CD4-positive, alpha-beta memory T cell (primary cell): ENCODE measurements at regions not wholly inside any gene's neighbourhood (a gene's known extent, or its start where the extent isn't known, plus 50 kb on each side); places are given as distances from the start of the nearest gene placed in this dataset.
"Not testable (repeated sequence)": the region's sequence is repeated elsewhere in the genome, so short reads cannot be mapped to it uniquely, and the experiment has no call there.

ENCODE experiments used
- CTCF ChIA-PET: fragments of 350-600 bp; sonication (Branson Sonifier 250); formaldehyde crosslinking; loops from one replicate; lab custom pipeline; 2021; ENCODE audit warnings: inconsistent platforms; ENCODE audit not compliant: partially characterized antibody; lab: Charles Lee
- POLR2A ChIA-PET: fragments of 350-600 bp; sonication (Branson Sonifier 250); formaldehyde crosslinking; loops from one replicate; lab custom pipeline; 2021; ENCODE audit not compliant: partially characterized antibody; lab: Charles Lee
- DNase-seq, 5 donors: peaks; one replicate each; pipeline versions ENCODE4 v3.0.0 to v3.0.0-alpha.2; 2020 to 2022; ENCODE audit warnings: mixed read lengths in 1 of 5
- H3K27ac ChIP-seq: one replicate; pipeline ENCODE4 v1.7.0; 2013; ENCODE audit warnings: low read depth, low read length
- H3K27me3 ChIP-seq: 2 replicates; pipeline ENCODE4 v1.7.0; 2013; ENCODE audit warnings: mild to moderate bottlenecking, low read length, moderate library complexity; ENCODE audit not compliant: insufficient read depth
- H3K36me3 ChIP-seq: 2 replicates; pipeline ENCODE4 v1.7.0; 2013; ENCODE audit warnings: mild to moderate bottlenecking, low read length, moderate library complexity; ENCODE audit not compliant: insufficient read depth
- H3K4me1 ChIP-seq: 2 replicates; pipeline ENCODE4 v1.7.0; 2013; ENCODE audit warnings: mild to moderate bottlenecking, low read length, moderate library complexity; ENCODE audit not compliant: insufficient read depth
- H3K4me3 ChIP-seq, 2 donors: one replicate each; pipeline ENCODE4 v1.7.0; 2013; ENCODE audit warnings: low read length in 2 of 2, mild to moderate bottlenecking in 1 of 2
- H3K9me3 ChIP-seq, 2 donors: one replicate each; pipeline ENCODE4 v1.7.0; 2013; ENCODE audit warnings: low read length in 2 of 2, control low read depth in 1 of 2; ENCODE audit not compliant: control insufficient read depth in 1 of 2
- H3K27ac Mint-ChIP-seq, 7 donors: one replicate each; pipeline ENCODE4 v1.8.0; 2020 to 2021; ENCODE audit warnings: mixed read lengths in 7 of 7, mild to moderate bottlenecking in 6 of 7, inconsistent platforms in 3 of 7, moderate library complexity in 3 of 7
- H3K27me3 Mint-ChIP-seq, 2 donors: one replicate each; pipeline ENCODE4 v1.8.0; 2020 to 2021; ENCODE audit warnings: mixed read lengths in 2 of 2
- H3K36me3 Mint-ChIP-seq, 2 donors: one replicate each; pipeline ENCODE4 v1.8.0; 2020 to 2021; ENCODE audit warnings: mixed read lengths in 2 of 2, inconsistent platforms in 1 of 2, mild to moderate bottlenecking in 1 of 2
- H3K4me1 Mint-ChIP-seq, 4 donors: one replicate each; pipeline ENCODE4 v1.8.0; 2020 to 2021; ENCODE audit warnings: mixed read lengths in 4 of 4, mild to moderate bottlenecking in 1 of 4
- H3K4me3 Mint-ChIP-seq, 8 donors: one replicate each; pipeline ENCODE4 v1.8.0; 2020 to 2021; ENCODE audit warnings: mixed read lengths in 8 of 8, mild to moderate bottlenecking in 7 of 8, moderate library complexity in 6 of 8, inconsistent platforms in 3 of 8
- H3K9me3 Mint-ChIP-seq, 8 donors: one replicate each; pipeline ENCODE4 v1.8.0; 2020 to 2021; ENCODE audit warnings: mixed read lengths in 8 of 8, mild to moderate bottlenecking in 5 of 8, inconsistent platforms in 3 of 8, moderate library complexity in 1 of 8
- intact Hi-C: fragments of 100-400 bp; cut with micrococcal nuclease; formaldehyde crosslinking; loops from one replicate; pipeline ENCODE4 v1.15.1; 2023

DNA sequence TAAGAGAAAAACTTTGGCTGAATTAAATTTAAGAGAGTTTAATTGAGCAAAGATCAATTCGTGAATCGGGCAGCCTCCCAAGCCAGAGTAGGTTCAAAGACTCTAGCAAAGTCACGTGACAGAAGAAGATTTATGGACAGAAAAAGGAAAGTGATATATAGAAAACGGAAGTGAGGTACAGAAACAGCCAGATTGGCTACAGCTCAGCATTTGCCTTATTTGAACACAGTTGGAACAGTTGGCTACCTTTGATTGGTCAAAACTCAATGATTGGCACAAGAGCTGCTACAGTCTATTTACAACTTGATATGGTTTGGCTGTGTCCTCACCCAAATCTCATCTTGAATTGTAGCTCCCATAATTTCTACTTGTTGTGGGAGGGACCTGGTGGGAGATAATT is 102.6 kb downstream of the PLG start:
- Mint-ChIP-seq H3K27ac (no peak overlapping the region), H3K4me3 (no peak overlapping the region), H3K4me1 (no peaks in the 10 kb centered on the region), H3K27me3 (peaks cover 1 to 5% of the 10 kb centered on the region in 2 donors), H3K9me3 (peaks cover 0 to 4% (median 2%) of the 10 kb centered on the region in 8 donors), H3K36me3 (no peaks in the 10 kb centered on the region)
- no peaks in the 10 kb centered on the region for H3K9me3 ChIP-seq
- ChIA-PET CTCF (no interaction called here), POLR2A (no interaction called here)
- H3K4me1 ChIP-seq: no peaks in the 10 kb centered on the region
- H3K36me3 ChIP-seq: no peaks in the 10 kb centered on the region
- H3K27ac ChIP-seq: no peak overlapping the region
- DNase-seq: no peak
- no peak overlapping the region for H3K4me3 ChIP-seq
- no peaks in the 10 kb centered on the region for H3K27me3 ChIP-seq
- intact Hi-C loops: no loop called here

DNA sequence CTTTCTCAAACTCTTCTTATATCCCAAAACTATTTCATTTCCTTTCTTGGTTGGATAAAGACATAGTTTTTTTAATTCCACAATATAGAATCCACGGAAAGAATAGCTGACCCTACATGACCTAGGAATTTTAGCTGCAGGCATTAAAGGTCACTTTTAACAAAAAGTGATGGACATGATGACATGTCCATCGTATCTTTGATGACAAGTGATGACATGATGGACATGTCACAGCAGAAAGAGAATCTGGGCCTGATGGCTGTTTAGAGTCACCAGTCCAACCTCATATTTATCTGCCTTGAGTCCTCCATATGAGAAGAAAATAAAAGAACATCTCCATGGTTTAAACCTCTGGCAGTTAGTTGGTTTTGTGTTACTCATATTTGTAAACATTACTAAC is 106.2 kb downstream of the PLG start:
- Histone ChIP-seq H3K36me3 (no peaks in the 10 kb centered on the region), H3K9me3 (no peaks in the 10 kb centered on the region), H3K27ac (no peak overlapping the region), H3K27me3 (no peaks in the 10 kb centered on the region), H3K4me3 (no peak overlapping the region), H3K4me1 (no peaks in the 10 kb centered on the region)
- ChIA-PET POLR2A (no interaction called here), CTCF (no interaction called here)
- H3K9me3 Mint-ChIP-seq: peaks cover 0 to 2% (median 0%) of the 10 kb centered on the region in 8 donors
- no peak overlapping the region for H3K4me3 Mint-ChIP-seq
- H3K27me3 Mint-ChIP-seq: peaks cover 2 to 4% of the 10 kb centered on the region in 2 donors
- no peaks in the 10 kb centered on the region for H3K4me1 Mint-ChIP-seq
- H3K36me3 Mint-ChIP-seq: no peaks in the 10 kb centered on the region
- intact Hi-C loops: no loop called here
- H3K27ac Mint-ChIP-seq: no peak overlapping the region
- no peak for DNase-seq

DNA sequence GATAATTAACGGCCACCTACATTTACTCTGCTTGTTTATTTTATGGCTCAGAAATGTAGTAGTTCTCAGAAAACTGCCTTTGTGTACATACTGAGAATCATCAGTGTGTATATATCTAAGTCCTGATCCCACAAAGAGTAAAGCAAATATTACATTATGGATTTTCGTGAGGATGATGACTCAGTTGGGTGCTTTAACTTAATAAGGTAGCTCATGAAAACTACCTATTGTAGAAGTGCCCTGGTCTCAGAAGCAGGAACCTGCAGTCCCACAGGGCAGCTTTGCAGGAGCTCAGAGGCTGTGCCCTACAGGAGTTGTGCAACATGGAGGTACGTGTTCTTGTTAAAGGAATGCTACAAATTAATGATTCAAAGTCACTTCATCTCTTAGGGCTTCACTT is 108.2 kb downstream of the PLG start:
- H3K4me1 ChIP-seq: no peaks in the 10 kb centered on the region
- H3K27ac ChIP-seq: no peak overlapping the region
- POLR2A ChIA-PET: no interaction called here
- Mint-ChIP-seq H3K27ac (no peak overlapping the region), H3K4me3 (no peak overlapping the region), H3K9me3 (peaks cover 0 to 2% (median 0%) of the 10 kb centered on the region in 8 donors), H3K4me1 (no peaks in the 10 kb centered on the region), H3K27me3 (peaks cover 2 to 4% of the 10 kb centered on the region in 2 donors), H3K36me3 (no peaks in the 10 kb centered on the region)
- no peak for DNase-seq
- no peak overlapping the region for H3K4me3 ChIP-seq
- H3K27me3 ChIP-seq: no peaks in the 10 kb centered on the region
- intact Hi-C loops: no loop called here
- H3K36me3 ChIP-seq: no peaks in the 10 kb centered on the region
- H3K9me3 ChIP-seq: no peaks in the 10 kb centered on the region
- CTCF ChIA-PET: no interaction called here

DNA sequence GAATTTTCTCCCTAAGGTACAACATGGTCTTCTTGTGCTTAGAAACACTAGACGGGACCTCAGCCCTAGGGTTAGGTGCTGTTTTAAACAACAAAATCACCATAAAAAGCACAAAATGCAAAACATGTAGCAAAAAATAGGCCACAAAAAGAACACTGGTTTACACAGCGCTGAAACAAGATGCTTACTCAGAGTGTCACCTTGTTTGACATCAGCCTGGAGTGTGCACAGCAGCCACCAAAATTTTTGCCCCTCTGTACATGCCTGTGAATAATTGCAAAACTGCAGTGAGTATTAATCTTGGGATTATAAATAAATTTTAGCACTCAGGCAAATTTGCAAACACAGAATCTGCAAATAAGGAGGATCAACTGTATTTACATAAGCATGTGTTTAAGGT is 110.1 kb downstream of the PLG start:
- POLR2A ChIA-PET: no interaction called here

DNA sequence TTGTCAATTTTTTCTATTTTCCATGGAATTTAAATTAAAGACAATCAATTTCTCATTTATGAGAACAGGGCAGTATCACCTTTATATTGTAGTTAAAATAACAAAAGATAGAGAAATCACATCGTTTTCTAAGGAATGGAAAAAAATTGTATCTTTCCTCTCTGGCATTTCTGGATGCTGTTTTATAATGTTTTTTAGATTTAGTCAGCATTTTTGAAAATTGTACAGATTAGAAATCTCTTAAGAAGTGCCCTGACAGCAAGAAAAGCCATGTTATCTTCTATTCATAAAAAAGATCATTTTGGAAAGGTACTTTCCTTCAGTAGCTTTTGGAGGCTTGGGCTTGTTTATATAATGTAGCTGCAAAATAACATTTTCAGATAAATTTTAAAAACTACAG is 116.9 kb downstream of the PLG start:
- H3K4me3 ChIP-seq: no peak overlapping the region
- no peak overlapping the region for H3K27ac ChIP-seq
- intact Hi-C loops: no loop called here
- CTCF ChIA-PET: no interaction called here
- H3K4me1 ChIP-seq: no peaks in the 10 kb centered on the region
- POLR2A ChIA-PET: no interaction called here
- Mint-ChIP-seq H3K27ac (no peak overlapping the region), H3K36me3 (peaks cover 0 to 5% of the 10 kb centered on the region in 2 donors), H3K4me1 (no peaks in the 10 kb centered on the region), H3K9me3 (peaks cover 0 to 27% (median 20%) of the 10 kb centered on the region in 8 donors), H3K27me3 (peaks cover 0 to 2% of the 10 kb centered on the region in 2 donors), H3K4me3 (no peak overlapping the region)
- H3K9me3 ChIP-seq: no peaks in the 10 kb centered on the region
- no peaks in the 10 kb centered on the region for H3K27me3 ChIP-seq
- H3K36me3 ChIP-seq: no peaks in the 10 kb centered on the region
- DNase-seq: no peak

More for the DNA sequence above, 110.1 kb downstream of the PLG start:
- Histone ChIP-seq H3K9me3 (no peaks in the 10 kb centered on the region), H3K27me3 (no peaks in the 10 kb centered on the region), H3K27ac (no peak overlapping the region), H3K4me1 (no peaks in the 10 kb centered on the region), H3K4me3 (no peak overlapping the region), H3K36me3 (no peaks in the 10 kb centered on the region)
- H3K27ac Mint-ChIP-seq: no peak overlapping the region
- no peaks in the 10 kb centered on the region for H3K4me1 Mint-ChIP-seq
- no peaks in the 10 kb centered on the region for H3K36me3 Mint-ChIP-seq
- H3K9me3 Mint-ChIP-seq: peaks cover 0 to 2% (median 0%) of the 10 kb centered on the region in 8 donors
- H3K4me3 Mint-ChIP-seq: no peak overlapping the region
- DNase-seq: no peak
- CTCF ChIA-PET: no interaction called here
- peaks cover 2 to 4% of the 10 kb centered on the region in 2 donors for H3K27me3 Mint-ChIP-seq
- intact Hi-C loops: no loop called here

DNA sequence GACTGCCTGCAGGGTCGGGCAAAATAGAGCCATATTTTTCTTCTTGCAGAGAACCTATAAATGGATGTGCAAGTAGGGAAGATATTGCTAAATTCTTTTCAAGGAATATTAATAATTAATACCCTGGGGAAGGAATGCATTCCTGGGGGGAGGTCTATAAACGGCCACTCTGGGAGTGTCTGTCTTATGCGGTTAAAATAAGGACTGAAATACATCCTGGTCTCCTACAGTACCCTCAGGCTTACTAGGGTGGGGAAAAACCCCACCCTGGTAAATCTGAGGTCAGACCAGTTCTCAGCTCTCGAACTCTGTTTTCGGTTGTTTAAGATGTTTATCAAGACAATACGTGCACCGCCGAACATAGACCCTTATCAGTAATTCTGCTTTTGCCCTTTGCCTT is 118.6 kb downstream of the PLG start:
- H3K27me3 ChIP-seq, H3K4me1 ChIP-seq, H3K36me3 ChIP-seq, H3K4me1 Mint-ChIP-seq, CTCF ChIA-PET, DNase-seq, H3K27ac ChIP-seq, H3K4me3 Mint-ChIP-seq, H3K9me3 ChIP-seq, H3K36me3 Mint-ChIP-seq, H3K27me3 Mint-ChIP-seq, POLR2A ChIA-PET, intact Hi-C loops, H3K27ac Mint-ChIP-seq, H3K4me3 ChIP-seq: not testable (repeated sequence)
- H3K9me3 Mint-ChIP-seq: peaks cover 0 to 27% (median 20%) of the 10 kb centered on the region in 8 donors

DNA sequence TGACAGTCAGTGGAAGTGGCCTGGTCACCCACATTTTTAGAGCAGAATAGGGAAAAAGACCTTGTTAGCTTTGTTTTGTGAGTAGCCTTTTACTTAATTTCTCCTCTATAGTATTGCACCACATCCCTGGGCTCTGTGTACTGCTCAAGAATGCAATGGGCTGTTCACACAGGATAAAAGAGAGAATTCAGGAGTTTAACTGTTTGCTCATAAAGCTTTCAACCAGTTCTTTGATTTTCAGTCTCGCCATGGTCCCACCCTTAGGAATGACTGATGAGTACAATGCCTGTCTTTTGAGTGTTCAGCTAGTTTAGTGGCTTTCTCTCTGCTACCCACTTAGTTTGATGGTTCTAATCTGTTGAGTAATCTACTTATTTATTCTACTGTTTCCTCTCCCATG is 129.7 kb downstream of the PLG start:
- H3K27ac ChIP-seq: no peak overlapping the region
- no peaks in the 10 kb centered on the region for H3K36me3 ChIP-seq
- no peaks in the 10 kb centered on the region for H3K9me3 ChIP-seq
- Mint-ChIP-seq H3K27me3 (no peaks in the 10 kb centered on the region), H3K36me3 (no peaks in the 10 kb centered on the region), H3K4me1 (no peaks in the 10 kb centered on the region), H3K27ac (no peak overlapping the region), H3K9me3 (no peaks in the 10 kb centered on the region), H3K4me3 (no peak overlapping the region)
- DNase-seq: no peak
- intact Hi-C loops: no loop called here
- no peak overlapping the region for H3K4me3 ChIP-seq
- ChIA-PET POLR2A (no interaction called here), CTCF (no interaction called here)
- H3K27me3 ChIP-seq: no peaks in the 10 kb centered on the region
- no peaks in the 10 kb centered on the region for H3K4me1 ChIP-seq

DNA sequence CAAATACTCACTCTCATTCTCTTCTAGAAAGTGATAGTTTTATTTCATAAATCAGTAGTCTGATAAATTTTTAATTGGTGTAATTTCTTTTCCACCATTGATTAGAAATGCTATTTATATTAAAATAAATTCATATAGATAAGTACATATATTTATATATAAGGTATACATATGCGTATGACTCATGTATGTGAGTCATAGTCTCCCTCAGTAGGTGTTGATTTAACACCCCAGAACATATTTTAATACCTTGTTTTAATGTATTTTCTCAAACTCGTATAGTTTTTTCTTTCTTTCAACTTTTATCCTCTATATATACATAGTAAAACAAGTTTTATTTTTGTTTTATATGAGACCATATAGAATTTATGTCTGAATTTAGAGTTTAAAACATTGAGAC is 130.4 kb downstream of the PLG start:
- Mint-ChIP-seq H3K4me3 (no peak overlapping the region), H3K4me1 (no peaks in the 10 kb centered on the region), H3K9me3 (no peaks in the 10 kb centered on the region), H3K36me3 (no peaks in the 10 kb centered on the region), H3K27ac (no peak overlapping the region), H3K27me3 (no peaks in the 10 kb centered on the region)
- intact Hi-C loops: no loop called here
- Histone ChIP-seq H3K4me1 (no peaks in the 10 kb centered on the region), H3K9me3 (no peaks in the 10 kb centered on the region), H3K36me3 (no peaks in the 10 kb centered on the region), H3K27me3 (no peaks in the 10 kb centered on the region), H3K4me3 (no peak overlapping the region), H3K27ac (no peak overlapping the region)
- ChIA-PET POLR2A (no interaction called here), CTCF (no interaction called here)
- DNase-seq: no peak
